ENCODE measurements at regions not wholly inside any gene's neighbourhood (a gene's known extent, or its start where the extent isn't known, plus 50 kb on each side); places are given as distances from the start of the nearest gene placed in this dataset.
"Not testable (repeated sequence)": the region's sequence is repeated elsewhere in the genome, so short reads cannot be mapped to it uniquely, and the experiment has no call there.

- in situ Hi-C loops (cut with MboI; ENCODE audit: low sequenced_read_pairs), result no loop called here
- Histone ChIP-seq H4K5ac (ENCODE audit: low read depth, low read length) (no peak overlapping the region), H3K36me3 (ENCODE audit: control insufficient read depth, insufficient read depth, low read length) (no peaks in the 10 kb centered on the region), H3K14ac (replicated peaks; ENCODE audit: low read depth, low read length) (no peak overlapping the region), H3K27ac (ENCODE audit: insufficient read depth, low read length) (no peak overlapping the region), H4K8ac (ENCODE audit: low read depth in 2 of 2, low read length in 2 of 2) (no peak overlapping the region), H2AK5ac (ENCODE audit: low read depth, low read length) (no peak overlapping the region), H4K20me1 (ENCODE audit: insufficient read depth, low read length) (no peaks in the 10 kb centered on the region), H2AK9ac (replicated peaks; ENCODE audit: low read depth, low read length, poor library complexity) (no peak overlapping the region), H3K4me3 (ENCODE audit: insufficient read depth, low read depth, low read length) (no peak overlapping the region), H2BK5ac (ENCODE audit: low read depth, low read length, poor library complexity, severe bottlenecking) (no peak overlapping the region), H3K9me1 (ENCODE audit: insufficient read depth, low read length) (no peaks in the 10 kb centered on the region), H3K9ac (ENCODE audit: low read depth, low read length) (no peak overlapping the region), H3K79me1 (ENCODE audit: low read depth in 1 of 2, low read length in 2 of 2) (no peaks in the 10 kb centered on the region), H3K56ac (ENCODE audit: extremely low read depth, insufficient read depth, low read length) (no peak overlapping the region), H3K4me1 (ENCODE audit: control insufficient read depth, insufficient read depth, low read length) (no peaks in the 10 kb centered on the region), H3K4ac (ENCODE audit: low read depth, low read length) (no peak overlapping the region), H3K4me2 (ENCODE audit: low read depth, low read length) (no peak overlapping the region), H2BK120ac (ENCODE audit: low read depth, low read length) (no peak overlapping the region), H3K18ac (ENCODE audit: low read depth, low read length) (no peak overlapping the region), H2AFZ (replicated peaks; ENCODE audit: low read length, poor library complexity) (no peak overlapping the region), H2BK15ac (ENCODE audit: low read depth, low read length) (no peak overlapping the region), H4K91ac (ENCODE audit: insufficient read depth, low read depth, low read length) (no peak overlapping the region), H3K9me3 (ENCODE audit: control insufficient read depth, insufficient read depth, low read length) (no peaks in the 10 kb centered on the region), H3K23ac (ENCODE audit: low read depth, low read length) (no peak overlapping the region), H2BK20ac (ENCODE audit: low read depth, low read length) (no peak overlapping the region), H3K27me3 (ENCODE audit: control insufficient read depth, insufficient read depth, low read length) (no peaks in the 10 kb centered on the region)
- dilution Hi-C loops (cut with HindIII; ENCODE audit: low sequenced_read_pairs, unreplicated experiment), result no loop called here
- intact Hi-C loops (cut with micrococcal nuclease), result no loop called here
- no TSS peak for BruUV-seq (replicated peaks)
- ChIA-PET POLR2A (ENCODE audit: unreplicated experiment) (no interaction called here), CTCF (no interaction called here)
- no peak for DNase-seq
- no peak for ATAC-seq (ENCODE audit: low read depth)
- no peak for TF ChIP-seq NFE2L2 (IDR thresholded peaks at IDR 0.05; ENCODE audit: low read depth, low read length)
- WGBS, 2 experiments (ENCODE audit: extremely low coverage in 2 of 2, insufficient read length in 1 of 2), result no CpG with 5 or more reads among the region's 4 CpGs
These were observed 83.5 kb downstream of the PRR15 start for GRCh38 chr7:29647020-29647654.

GRCh38 chr7:29647691-29648210 is 84.1 kb downstream of the PRR15 start:
- H3K27ac ChIP-seq (ENCODE audit: insufficient read depth, low read length); H3K23ac ChIP-seq (ENCODE audit: low read depth, low read length); H3K27me3 ChIP-seq (ENCODE audit: control insufficient read depth, insufficient read depth, low read length); dilution Hi-C loops (cut with HindIII; ENCODE audit: low sequenced_read_pairs, unreplicated experiment); H4K91ac ChIP-seq (ENCODE audit: insufficient read depth, low read depth, low read length); H3K4ac ChIP-seq (ENCODE audit: low read depth, low read length); H3K14ac ChIP-seq (replicated peaks; ENCODE audit: low read depth, low read length); DNase-seq; H3K79me1 ChIP-seq (ENCODE audit: low read depth in 1 of 2, low read length in 2 of 2); H2BK120ac ChIP-seq (ENCODE audit: low read depth, low read length); H2BK5ac ChIP-seq (ENCODE audit: low read depth, low read length, poor library complexity, severe bottlenecking); H3K56ac ChIP-seq (ENCODE audit: extremely low read depth, insufficient read depth, low read length); H2AK5ac ChIP-seq (ENCODE audit: low read depth, low read length); BruUV-seq (replicated peaks); H3K9me1 ChIP-seq (ENCODE audit: insufficient read depth, low read length); H3K4me3 ChIP-seq (ENCODE audit: insufficient read depth, low read depth, low read length); H2BK20ac ChIP-seq (ENCODE audit: low read depth, low read length); H3K4me1 ChIP-seq (ENCODE audit: control insufficient read depth, insufficient read depth, low read length); intact Hi-C loops (cut with micrococcal nuclease); POLR2A ChIA-PET (ENCODE audit: unreplicated experiment); ATAC-seq (ENCODE audit: low read depth); H2AFZ ChIP-seq (replicated peaks; ENCODE audit: low read length, poor library complexity); CTCF ChIA-PET; H4K20me1 ChIP-seq (ENCODE audit: insufficient read depth, low read length); in situ Hi-C loops (cut with MboI; ENCODE audit: low sequenced_read_pairs); H3K18ac ChIP-seq (ENCODE audit: low read depth, low read length); H3K36me3 ChIP-seq (ENCODE audit: control insufficient read depth, insufficient read depth, low read length); H4K5ac ChIP-seq (ENCODE audit: low read depth, low read length); H3K9me3 ChIP-seq (ENCODE audit: control insufficient read depth, insufficient read depth, low read length); H4K8ac ChIP-seq (ENCODE audit: low read depth in 2 of 2, low read length in 2 of 2); H3K4me2 ChIP-seq (ENCODE audit: low read depth, low read length); H2AK9ac ChIP-seq (replicated peaks; ENCODE audit: low read depth, low read length, poor library complexity); H2BK15ac ChIP-seq (ENCODE audit: low read depth, low read length); H3K9ac ChIP-seq (ENCODE audit: low read depth, low read length): not testable (repeated sequence)
- WGBS, 2 experiments (ENCODE audit: extremely low coverage in 2 of 2, insufficient read length in 1 of 2), result 50% methylated on average over 1 of the region's 5 CpGs; no CpG with 5 or more reads in 1 of the 2 experiments
